Activated naive CD4-positive, alpha-beta T cell treated with anti-CD3 and anti-CD28 coated beads, Interleukin-2, amount 50 U/mL, for 72 hours (primary cell): ENCODE measurements at regions not wholly inside any gene's neighbourhood (a gene's known extent, or its start where the extent isn't known, plus 50 kb on each side); places are given as distances from the start of the nearest gene placed in this dataset.
A peak's percentile ranks its signal among the peaks of the same experiment; 100 is the strongest.

Source experiments
- ATAC-seq, 2 donors: fragments of 150-1000 bp; cut with Tn5 transposase; 2 replicates each; pipeline ENCODE4 v1.10.0; 2021; ENCODE audit warnings: mild to moderate bottlenecking in 2 of 2, moderate library complexity in 2 of 2
- DNase-seq, 2 donors: peaks; one replicate each; pipeline ENCODE4 v3.0.0; 2021 to 2022; ENCODE audit warnings: low spot score in 2 of 2
- H3K27ac Mint-ChIP-seq, 2 donors: one replicate each; pipeline ENCODE4 v1.8.0; 2022; ENCODE audit warnings: mild to moderate bottlenecking in 2 of 2, mixed read lengths in 2 of 2
- H3K36me3 Mint-ChIP-seq, 2 donors: one replicate each; pipeline ENCODE4 v1.8.0; 2022; ENCODE audit warnings: mixed read lengths in 2 of 2
- H3K9me3 Mint-ChIP-seq, 2 donors: one replicate each; pipeline ENCODE4 v1.8.0; 2022; ENCODE audit warnings: mixed read lengths in 2 of 2

DNA sequence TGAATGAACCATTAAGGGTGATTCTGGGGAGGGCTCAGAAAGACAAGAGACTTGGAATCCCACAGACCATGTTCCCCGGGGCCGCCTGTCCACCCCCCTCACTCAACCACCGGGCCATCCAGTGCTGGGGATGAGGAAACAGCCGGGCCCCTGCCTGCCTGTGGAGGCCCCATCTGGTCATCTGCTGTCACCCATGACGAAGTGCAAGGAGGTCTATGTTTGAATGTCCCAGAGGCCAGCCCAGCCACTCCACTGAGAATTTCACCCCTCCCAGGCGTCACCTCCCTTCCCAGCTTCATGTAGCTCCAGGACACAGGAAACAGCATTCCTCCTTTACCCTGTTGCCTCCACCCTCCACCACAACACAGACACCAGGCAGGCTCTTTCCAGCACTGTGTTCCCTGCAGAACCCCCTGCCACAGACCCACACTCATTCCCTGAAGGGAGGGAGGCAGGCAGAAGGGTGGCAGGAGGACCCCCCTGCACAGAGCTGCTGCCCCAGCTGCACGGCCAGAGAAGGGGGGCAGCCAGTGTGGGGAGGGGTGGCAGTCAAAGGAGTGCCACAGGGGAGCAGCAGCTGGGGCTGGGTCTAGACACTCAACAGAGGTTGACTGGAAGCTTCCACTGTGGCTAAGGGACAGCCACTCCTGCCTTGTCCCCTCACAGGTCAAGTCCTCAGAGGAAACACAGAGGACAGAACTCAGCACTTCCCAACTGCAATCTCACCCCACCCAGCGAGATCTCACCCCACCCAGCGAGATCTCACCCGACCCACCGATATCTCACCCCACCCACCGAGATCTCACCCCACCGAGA, 50.3 kb upstream of the PPP2R5C start:
- ATAC-seq (no peak), DNase-seq (no peak)
- H3K9me3 Mint-ChIP-seq: peaks cover 4 to 10% of the 10 kb centered on the region in 2 donors
- peaks cover 0 to 11% of the 10 kb centered on the region in 2 donors for H3K36me3 Mint-ChIP-seq
- H3K27ac Mint-ChIP-seq: peak overlapping the region in 1 of 2 donors; percentile 68
